T-helper 1 cell treated with Interleukin-12 subunit alpha and Interleukin-12 subunit beta and Interleukin-4 antibody, amounts not matched to agents 30 μg/mL and 1 μg/mL, for 36 hours (primary cell): ENCODE measurements at regions not wholly inside any gene's neighbourhood (a gene's known extent, or its start where the extent isn't known, plus 50 kb on each side); places are given as distances from the start of the nearest gene placed in this dataset.
"Not testable (repeated sequence)": the region's sequence is repeated elsewhere in the genome, so short reads cannot be mapped to it uniquely, and the experiment has no call there.

ENCODE experiments used
- H3K27ac Mint-ChIP-seq: one replicate; pipeline ENCODE4 v1.8.0; 2021; ENCODE audit warnings: mild to moderate bottlenecking, mixed read lengths
- H3K27me3 Mint-ChIP-seq: one replicate; pipeline ENCODE4 v1.8.0; 2021; ENCODE audit warnings: low read depth, mixed read lengths
- H3K36me3 Mint-ChIP-seq: one replicate; pipeline ENCODE4 v1.8.0; 2021; ENCODE audit warnings: low read depth, mixed read lengths
- H3K4me1 Mint-ChIP-seq: one replicate; pipeline ENCODE4 v1.8.0; 2021; ENCODE audit warnings: low read depth, mixed read lengths
- H3K4me3 Mint-ChIP-seq: one replicate; pipeline ENCODE4 v1.8.0; 2021; ENCODE audit warnings: mild to moderate bottlenecking, moderate library complexity, mixed read lengths
- H3K9me3 Mint-ChIP-seq: one replicate; pipeline ENCODE4 v1.8.0; 2021; ENCODE audit warnings: mixed read lengths

GRCh38 chr13:27354379-27354778 is 70.0 kb upstream of the GTF3A start:
- no peaks in the 10 kb centered on the region for H3K9me3 Mint-ChIP-seq
- no peaks in the 10 kb centered on the region for H3K36me3 Mint-ChIP-seq
- no peak overlapping the region for H3K4me3 Mint-ChIP-seq
- H3K27me3 Mint-ChIP-seq: peaks cover 9% of the 10 kb centered on the region
- no peak overlapping the region for H3K27ac Mint-ChIP-seq
- H3K4me1 Mint-ChIP-seq: peaks cover 8% of the 10 kb centered on the region

GRCh38 chr13:27355894-27356293 is 68.5 kb upstream of the GTF3A start:
- no peak overlapping the region for H3K4me3 Mint-ChIP-seq
- no peaks in the 10 kb centered on the region for H3K9me3 Mint-ChIP-seq
- H3K36me3 Mint-ChIP-seq: no peaks in the 10 kb centered on the region

GRCh38 chr13:27358420-27358819 is 66.0 kb upstream of the GTF3A start:
- no peaks in the 10 kb centered on the region for H3K9me3 Mint-ChIP-seq
- peaks cover 22% of the 10 kb centered on the region for H3K27me3 Mint-ChIP-seq
- no peaks in the 10 kb centered on the region for H3K36me3 Mint-ChIP-seq

More at GRCh38 chr13:27355894-27356293, 68.5 kb upstream of the GTF3A start:
- Mint-ChIP-seq H3K27ac (no peak overlapping the region), H3K27me3 (peaks cover 11% of the 10 kb centered on the region), H3K4me1 (peaks cover 8% of the 10 kb centered on the region)

GRCh38 chr13:27359199-27359821 is 65.1 kb upstream of the GTF3A start:
- H3K27me3 Mint-ChIP-seq: peaks cover 27% of the 10 kb centered on the region
- peaks cover 6% of the 10 kb centered on the region for H3K4me1 Mint-ChIP-seq
- H3K27ac Mint-ChIP-seq: no peak overlapping the region
- no peaks in the 10 kb centered on the region for H3K36me3 Mint-ChIP-seq
- no peaks in the 10 kb centered on the region for H3K9me3 Mint-ChIP-seq
- H3K4me3 Mint-ChIP-seq: no peak overlapping the region

More at GRCh38 chr13:27358420-27358819, 66.0 kb upstream of the GTF3A start:
- no peak overlapping the region for H3K4me3 Mint-ChIP-seq
- H3K4me1 Mint-ChIP-seq: peaks cover 9% of the 10 kb centered on the region
- no peak overlapping the region for H3K27ac Mint-ChIP-seq

- H3K9me3 Mint-ChIP-seq: no peaks in the 10 kb centered on the region
- H3K4me1 Mint-ChIP-seq: peaks cover 6% of the 10 kb centered on the region
- H3K36me3 Mint-ChIP-seq: no peaks in the 10 kb centered on the region
- H3K27ac Mint-ChIP-seq: no peak overlapping the region
- no peak overlapping the region for H3K4me3 Mint-ChIP-seq
- H3K27me3 Mint-ChIP-seq: peaks cover 34% of the 10 kb centered on the region
Observed at GRCh38 chr13:27360562-27360961, 63.9 kb upstream of the GTF3A start.

GRCh38 chr13:27362064-27362751 is 62.2 kb upstream of the GTF3A start:
- no peaks in the 10 kb centered on the region for H3K9me3 Mint-ChIP-seq
- H3K4me3 Mint-ChIP-seq: peak overlapping the region; percentile 48
- no peaks in the 10 kb centered on the region for H3K36me3 Mint-ChIP-seq
- H3K4me1 Mint-ChIP-seq: peaks cover 6% of the 10 kb centered on the region
- no peak overlapping the region for H3K27ac Mint-ChIP-seq
- H3K27me3 Mint-ChIP-seq: peaks cover 44% of the 10 kb centered on the region

GRCh38 chr13:27363637-27364036 is 60.8 kb upstream of the GTF3A start:
- H3K9me3 Mint-ChIP-seq, H3K27ac Mint-ChIP-seq, H3K36me3 Mint-ChIP-seq, H3K4me3 Mint-ChIP-seq, H3K4me1 Mint-ChIP-seq: not testable (repeated sequence)
- peaks cover 52% of the 10 kb centered on the region for H3K27me3 Mint-ChIP-seq

GRCh38 chr13:27367570-27367969 is 56.8 kb upstream of the GTF3A start:
- Mint-ChIP-seq H3K36me3 (no peaks in the 10 kb centered on the region), H3K4me1 (peaks cover 8% of the 10 kb centered on the region), H3K27ac (no peak overlapping the region), H3K4me3 (no peak overlapping the region), H3K27me3 (peaks cover 35% of the 10 kb centered on the region), H3K9me3 (no peaks in the 10 kb centered on the region)

GRCh38 chr13:27370305-27370872 is 54.0 kb upstream of the GTF3A start:
- Mint-ChIP-seq H3K36me3 (no peaks in the 10 kb centered on the region), H3K4me1 (peaks cover 13% of the 10 kb centered on the region), H3K27me3 (peaks cover 17% of the 10 kb centered on the region), H3K4me3 (no peak overlapping the region), H3K27ac (peak overlapping the region; percentile 17), H3K9me3 (no peaks in the 10 kb centered on the region)

GRCh38 chr13:27371932-27372331 is 52.5 kb upstream of the GTF3A start:
- Mint-ChIP-seq H3K4me3 (no peak overlapping the region), H3K4me1 (peaks cover 16% of the 10 kb centered on the region), H3K36me3 (no peaks in the 10 kb centered on the region), H3K9me3 (no peaks in the 10 kb centered on the region), H3K27ac (no peak overlapping the region), H3K27me3 (peaks cover 10% of the 10 kb centered on the region)

- H3K27me3 Mint-ChIP-seq: peaks cover 3% of the 10 kb centered on the region
- H3K4me3 Mint-ChIP-seq: no peak overlapping the region
Observed at GRCh38 chr13:27372896-27373295, 51.5 kb upstream of the GTF3A start.

GRCh38 chr13:27374126-27374613 is 50.2 kb upstream of the GTF3A start:
- H3K27me3 Mint-ChIP-seq: no peaks in the 10 kb centered on the region

More at GRCh38 chr13:27372896-27373295, 51.5 kb upstream of the GTF3A start:
- Mint-ChIP-seq H3K27ac (no peak overlapping the region), H3K36me3 (no peaks in the 10 kb centered on the region), H3K4me1 (peaks cover 16% of the 10 kb centered on the region), H3K9me3 (no peaks in the 10 kb centered on the region)

More at GRCh38 chr13:27374126-27374613, 50.2 kb upstream of the GTF3A start:
- Mint-ChIP-seq H3K9me3 (no peaks in the 10 kb centered on the region), H3K36me3 (no peaks in the 10 kb centered on the region), H3K4me1 (peaks cover 16% of the 10 kb centered on the region), H3K27ac (no peak overlapping the region), H3K4me3 (no peak overlapping the region)
